Gastrocnemius medialis (tissue), 4 donors: ENCODE measurements at regions not wholly inside any gene's neighbourhood (a gene's known extent, or its start where the extent isn't known, plus 50 kb on each side); places are given as distances from the start of the nearest gene placed in this dataset.

Source experiments
- CTCF ChIP-seq, 5 experiments: fragments of 450-650 bp in 3 of 5; fragments of 200-600 bp in 2 of 5; sonication (generic) in 2 of 5; IDR thresholded peaks in 4 of 5; conservative IDR thresholded peaks in 1 of 5; 1 replicate in 4 of 5; 2 replicates in 1 of 5; pipeline ENCODE4 v1.5.1; 2016 to 2019; ENCODE audit warnings: antibody characterized with exemption in 5 of 5, mild to moderate bottlenecking in 3 of 5, moderate library complexity in 3 of 5
- POLR2A ChIP-seq, 2 donors: fragments of 450-650 bp; IDR thresholded peaks; one replicate each; pipeline ENCODE4 v1.6.1; 2017; ENCODE audit warnings: antibody characterized with exemption in 2 of 2, mild to moderate bottlenecking in 2 of 2, moderate library complexity in 2 of 2

DNA sequence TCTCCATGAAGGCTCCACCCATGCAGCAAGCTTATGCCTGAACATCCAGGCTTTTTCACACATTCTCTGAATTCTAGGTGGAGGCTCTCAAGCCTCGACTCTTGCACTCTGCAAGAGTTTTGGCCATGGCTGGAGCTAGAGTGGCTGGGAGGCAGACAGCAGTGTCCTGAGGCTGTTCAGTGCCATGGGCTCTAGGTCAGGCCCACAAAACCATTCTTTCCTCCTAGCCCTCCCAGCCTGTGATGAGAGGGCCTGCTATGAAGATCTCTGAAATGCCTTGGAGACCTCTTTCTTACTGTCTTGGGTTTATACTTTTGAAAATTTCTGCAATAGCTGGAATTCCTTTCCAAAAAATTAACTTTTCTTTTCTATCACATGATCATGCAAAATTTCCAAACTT, 210.7 kb downstream of the RND3 start:
- no peak for TF ChIP-seq CTCF (IDR thresholded peaks at IDR 0.05 in 4 of 5, conservative IDR thresholded peaks at IDR 0.05 in 1 of 5)
- TF ChIP-seq POLR2A (IDR thresholded peaks at IDR 0.05): no peak
